Testis (tissue), 2 donors: ENCODE measurements at regions not wholly inside any gene's neighbourhood (a gene's known extent, or its start where the extent isn't known, plus 50 kb on each side); places are given as distances from the start of the nearest gene placed in this dataset.

Source experiments
- POLR2A ChIP-seq: fragments of 450-650 bp; IDR thresholded peaks from one replicate; pipeline ENCODE4 v1.6.1; 2017; ENCODE audit warnings: antibody characterized with exemption, mild to moderate bottlenecking, moderate library complexity
- TF ChIP-seq, protein P1 (sequence below), 3 experiments: fragments of 450-650 bp in 2 of 3; fragments of 200-600 bp in 1 of 3; sonication (generic) in 1 of 3; IDR thresholded peaks; one replicate each; pipeline ENCODE4 v1.5.1; 2016 to 2019; ENCODE audit warnings: antibody characterized with exemption in 3 of 3, mild to moderate bottlenecking in 2 of 3, moderate library complexity in 1 of 3

DNA sequence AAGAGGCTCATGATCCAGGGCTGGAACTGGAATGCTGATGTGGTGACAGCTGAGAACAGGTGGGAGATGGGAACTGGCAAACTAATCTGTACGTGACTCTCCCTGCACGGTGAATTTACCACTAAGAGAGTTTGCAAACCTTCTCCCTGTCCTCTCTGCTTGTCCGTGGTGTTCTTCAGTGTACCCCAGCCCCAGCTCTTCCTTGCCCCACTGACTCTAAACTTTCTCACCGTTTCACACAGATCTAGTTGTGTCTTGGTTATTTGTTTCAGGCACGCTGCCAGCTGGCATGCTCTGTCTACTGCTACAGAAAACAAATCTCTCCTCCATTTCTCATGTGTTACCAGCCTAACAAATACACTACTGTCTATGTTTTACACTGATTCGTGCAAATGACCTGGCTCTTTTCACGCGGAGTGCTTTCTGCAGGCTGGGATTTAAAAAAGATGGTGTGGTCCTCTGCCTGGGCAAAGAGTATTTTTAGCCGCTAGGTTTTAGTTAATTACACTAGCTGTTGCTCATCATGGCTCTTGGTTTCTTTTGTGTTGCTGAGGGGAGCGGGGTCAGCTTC lies 192.7 kb upstream of the LRIG1 start:
- TF ChIP-seq, protein P1, sequence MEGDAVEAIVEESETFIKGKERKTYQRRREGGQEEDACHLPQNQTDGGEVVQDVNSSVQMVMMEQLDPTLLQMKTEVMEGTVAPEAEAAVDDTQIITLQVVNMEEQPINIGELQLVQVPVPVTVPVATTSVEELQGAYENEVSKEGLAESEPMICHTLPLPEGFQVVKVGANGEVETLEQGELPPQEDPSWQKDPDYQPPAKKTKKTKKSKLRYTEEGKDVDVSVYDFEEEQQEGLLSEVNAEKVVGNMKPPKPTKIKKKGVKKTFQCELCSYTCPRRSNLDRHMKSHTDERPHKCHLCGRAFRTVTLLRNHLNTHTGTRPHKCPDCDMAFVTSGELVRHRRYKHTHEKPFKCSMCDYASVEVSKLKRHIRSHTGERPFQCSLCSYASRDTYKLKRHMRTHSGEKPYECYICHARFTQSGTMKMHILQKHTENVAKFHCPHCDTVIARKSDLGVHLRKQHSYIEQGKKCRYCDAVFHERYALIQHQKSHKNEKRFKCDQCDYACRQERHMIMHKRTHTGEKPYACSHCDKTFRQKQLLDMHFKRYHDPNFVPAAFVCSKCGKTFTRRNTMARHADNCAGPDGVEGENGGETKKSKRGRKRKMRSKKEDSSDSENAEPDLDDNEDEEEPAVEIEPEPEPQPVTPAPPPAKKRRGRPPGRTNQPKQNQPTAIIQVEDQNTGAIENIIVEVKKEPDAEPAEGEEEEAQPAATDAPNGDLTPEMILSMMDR (IDR thresholded peaks at IDR 0.05): no peak
- TF ChIP-seq POLR2A: no peak
